HAP-1 (cell line): ENCODE measurements at regions not wholly inside any gene's neighbourhood (a gene's known extent, or its start where the extent isn't known, plus 50 kb on each side); places are given as distances from the start of the nearest gene placed in this dataset.
A peak's percentile ranks its signal among the peaks of the same experiment; 100 is the strongest.
"Not testable (repeated sequence)": the region's sequence is repeated elsewhere in the genome, so short reads cannot be mapped to it uniquely, and the experiment has no call there.

Source experiments
- DNase-seq, 2 experiments: peaks; one replicate each; pipeline ENCODE4 v3.0.0-alpha.2; 2016 to 2020; ENCODE audit warnings: low spot score in 2 of 2
- H3K27me3 ChIP-seq: fragments of 250-450 bp; sonication (Bioruptor Pico); 2 replicates; pipeline ENCODE4 v1.5.1; 2020; ENCODE audit warnings: low read depth, mild to moderate bottlenecking, moderate library complexity
- H3K36me3 ChIP-seq: fragments of 250-450 bp; sonication (Bioruptor Pico); replicated peaks from 2 replicates; pipeline ENCODE4 v1.5.1; 2020; ENCODE audit warnings: mild to moderate bottlenecking
- H3K4me1 ChIP-seq: fragments of 250-450 bp; sonication (Bioruptor Pico); 2 replicates; pipeline ENCODE4 v1.5.1; 2020; ENCODE audit warnings: mild to moderate bottlenecking
- H3K4me3 ChIP-seq: fragments of 250-450 bp; sonication (Bioruptor Pico); 2 replicates; pipeline ENCODE4 v1.5.1; 2020; ENCODE audit warnings: mild to moderate bottlenecking, moderate library complexity
- H3K9me3 ChIP-seq: fragments of 250-450 bp; sonication (Bioruptor Pico); 2 replicates; pipeline ENCODE4 v1.5.1; 2020; ENCODE audit warnings: mild to moderate bottlenecking, moderate library complexity
- in situ Hi-C: fragments of 300-500 bp; cut with MboI; formaldehyde crosslinking; loops from 3 replicates; pipeline ENCODE4 v1.14.3; 2020; ENCODE audit warnings: low sequenced_read_pairs, inconsistent platforms, mixed read lengths

- Histone ChIP-seq H3K4me1 (no peaks in the 10 kb centered on the region), H3K4me3 (no peak overlapping the region), H3K9me3 (no peaks in the 10 kb centered on the region), H3K36me3 (no peaks in the 10 kb centered on the region), H3K27me3 (no peaks in the 10 kb centered on the region)
- no peak for DNase-seq
- in situ Hi-C loops: no loop called here
Observed at GRCh38 chr5:154702477-154702876, 52.7 kb upstream of the LARP1 start.

- in situ Hi-C loops, H3K36me3 ChIP-seq, H3K4me1 ChIP-seq, H3K4me3 ChIP-seq, DNase-seq, H3K27me3 ChIP-seq, H3K9me3 ChIP-seq: not testable (repeated sequence)
Observed at GRCh38 chr5:154701725-154702124, 53.5 kb upstream of the LARP1 start.

- in situ Hi-C loops: no loop called here
Observed at GRCh38 chr5:154701181-154701580, 54.0 kb upstream of the LARP1 start.

GRCh38 chr5:154700289-154700928 is 54.8 kb upstream of the LARP1 start:
- H3K9me3 ChIP-seq, in situ Hi-C loops, H3K36me3 ChIP-seq, H3K4me3 ChIP-seq, H3K4me1 ChIP-seq, H3K27me3 ChIP-seq, DNase-seq: not testable (repeated sequence)

More at GRCh38 chr5:154701181-154701580, 54.0 kb upstream of the LARP1 start:
- no peak overlapping the region for H3K4me3 ChIP-seq
- no peaks in the 10 kb centered on the region for H3K27me3 ChIP-seq
- no peaks in the 10 kb centered on the region for H3K36me3 ChIP-seq
- no peaks in the 10 kb centered on the region for H3K9me3 ChIP-seq
- DNase-seq: no peak
- H3K4me1 ChIP-seq: no peaks in the 10 kb centered on the region

- no peaks in the 10 kb centered on the region for H3K4me1 ChIP-seq
- H3K4me3 ChIP-seq: no peak overlapping the region
- H3K36me3 ChIP-seq: no peaks in the 10 kb centered on the region
- no peak for DNase-seq
- in situ Hi-C loops: no loop called here
- H3K9me3 ChIP-seq: no peaks in the 10 kb centered on the region
- H3K27me3 ChIP-seq: no peaks in the 10 kb centered on the region
Observed at GRCh38 chr5:154698763-154699162, 56.4 kb upstream of the LARP1 start.

- H3K36me3 ChIP-seq: no peaks in the 10 kb centered on the region
- no peak overlapping the region for H3K4me3 ChIP-seq
- H3K4me1 ChIP-seq: no peaks in the 10 kb centered on the region; the same call in 1 of the 2 replicates
- in situ Hi-C loops: no loop called here
- H3K27me3 ChIP-seq: no peaks in the 10 kb centered on the region
- DNase-seq: no peak
- no peaks in the 10 kb centered on the region for H3K9me3 ChIP-seq
Observed at GRCh38 chr5:154697371-154697770, 57.8 kb upstream of the LARP1 start.

- Histone ChIP-seq H3K36me3 (no peaks in the 10 kb centered on the region), H3K9me3 (no peaks in the 10 kb centered on the region), H3K27me3 (no peaks in the 10 kb centered on the region), H3K4me3 (no peak overlapping the region), H3K4me1 (no peaks in the 10 kb centered on the region; the same call in 1 of the 2 replicates)
- in situ Hi-C loops: no loop called here
- no peak for DNase-seq
Observed at GRCh38 chr5:154696891-154697290, 58.3 kb upstream of the LARP1 start.

GRCh38 chr5:154694159-154694558 is 61.0 kb upstream of the LARP1 start:
- no peak for DNase-seq
- Histone ChIP-seq H3K27me3 (no peaks in the 10 kb centered on the region), H3K9me3 (no peaks in the 10 kb centered on the region), H3K4me1 (no peaks in the 10 kb centered on the region; the same call in 1 of the 2 replicates), H3K36me3 (no peaks in the 10 kb centered on the region), H3K4me3 (no peak overlapping the region)
- in situ Hi-C loops: no loop called here

- Histone ChIP-seq H3K27me3 (no peaks in the 10 kb centered on the region), H3K4me1 (peaks cover 1% of the 10 kb centered on the region; the same call in 1 of the 2 replicates), H3K9me3 (no peaks in the 10 kb centered on the region), H3K36me3 (no peaks in the 10 kb centered on the region), H3K4me3 (no peak overlapping the region)
- no peak for DNase-seq
- in situ Hi-C loops: no loop called here
Observed at GRCh38 chr5:154690488-154690887, 64.7 kb upstream of the LARP1 start.

GRCh38 chr5:154686490-154686889 is 68.7 kb upstream of the LARP1 start:
- Histone ChIP-seq H3K4me1 (peaks cover 2% of the 10 kb centered on the region), H3K27me3 (no peaks in the 10 kb centered on the region), H3K36me3 (no peaks in the 10 kb centered on the region), H3K4me3 (no peak overlapping the region), H3K9me3 (no peaks in the 10 kb centered on the region)
- DNase-seq: no peak
- in situ Hi-C loops: no loop called here

- in situ Hi-C loops: no loop called here
- H3K9me3 ChIP-seq: no peaks in the 10 kb centered on the region
- DNase-seq: no peak
Observed at GRCh38 chr5:154683101-154683880, 71.9 kb upstream of the LARP1 start.

GRCh38 chr5:154679501-154679900 is 75.7 kb upstream of the LARP1 start:
- no peaks in the 10 kb centered on the region for H3K36me3 ChIP-seq
- H3K4me1 ChIP-seq: no peaks in the 10 kb centered on the region; the same call in 1 of the 2 replicates
- no peaks in the 10 kb centered on the region for H3K27me3 ChIP-seq
- no peak overlapping the region for H3K4me3 ChIP-seq
- no peaks in the 10 kb centered on the region for H3K9me3 ChIP-seq
- DNase-seq: no peak
- in situ Hi-C loops: no loop called here

More at GRCh38 chr5:154683101-154683880, 71.9 kb upstream of the LARP1 start:
- Histone ChIP-seq H3K4me1 (peaks cover 2% of the 10 kb centered on the region), H3K4me3 (peak overlapping the region; percentile 32), H3K27me3 (no peaks in the 10 kb centered on the region), H3K36me3 (no peaks in the 10 kb centered on the region)

- in situ Hi-C loops: no loop called here
- DNase-seq: peak in 1 of 2 experiments; percentile 35
- Histone ChIP-seq H3K9me3 (no peaks in the 10 kb centered on the region), H3K27me3 (no peaks in the 10 kb centered on the region), H3K36me3 (no peaks in the 10 kb centered on the region), H3K4me1 (no peaks in the 10 kb centered on the region; the same call in 1 of the 2 replicates), H3K4me3 (no peak overlapping the region)
Observed at GRCh38 chr5:154677921-154678320, 77.3 kb upstream of the LARP1 start.

GRCh38 chr5:154676508-154676907 is 78.7 kb upstream of the LARP1 start:
- H3K4me1 ChIP-seq: no peaks in the 10 kb centered on the region
- H3K4me3 ChIP-seq: no peak overlapping the region
- no peaks in the 10 kb centered on the region for H3K36me3 ChIP-seq
- H3K27me3 ChIP-seq: no peaks in the 10 kb centered on the region
- in situ Hi-C loops: no loop called here
- no peaks in the 10 kb centered on the region for H3K9me3 ChIP-seq
- DNase-seq: no peak
